Esophagus muscularis mucosa (tissue), 4 donors: ENCODE measurements at regions not wholly inside any gene's neighbourhood (a gene's known extent, or its start where the extent isn't known, plus 50 kb on each side); places are given as distances from the start of the nearest gene placed in this dataset.

Source experiments
- EP300 ChIP-seq: sonication (generic); formaldehyde crosslinking; IDR thresholded peaks from one replicate; pipeline ENCODE4 v1.6.1; 2017; ENCODE audit warnings: antibody characterized with exemption
- POLR2AphosphoS5 ChIP-seq, 2 donors: sonication (generic); formaldehyde crosslinking; IDR thresholded peaks; one replicate each; pipeline ENCODE4 v1.6.1; 2017; ENCODE audit warnings: antibody characterized with exemption in 2 of 2
- TF ChIP-seq, protein P1 (sequence below), 3 experiments: fragments of 200-600 bp in 2 of 3; fragments of 450-650 bp in 1 of 3; sonication (generic) in 2 of 3; IDR thresholded peaks; one replicate each; pipeline ENCODE4 v1.5.1; 2017 to 2019; ENCODE audit warnings: antibody characterized with exemption in 3 of 3, mild to moderate bottlenecking in 2 of 3, moderate library complexity in 1 of 3

DNA sequence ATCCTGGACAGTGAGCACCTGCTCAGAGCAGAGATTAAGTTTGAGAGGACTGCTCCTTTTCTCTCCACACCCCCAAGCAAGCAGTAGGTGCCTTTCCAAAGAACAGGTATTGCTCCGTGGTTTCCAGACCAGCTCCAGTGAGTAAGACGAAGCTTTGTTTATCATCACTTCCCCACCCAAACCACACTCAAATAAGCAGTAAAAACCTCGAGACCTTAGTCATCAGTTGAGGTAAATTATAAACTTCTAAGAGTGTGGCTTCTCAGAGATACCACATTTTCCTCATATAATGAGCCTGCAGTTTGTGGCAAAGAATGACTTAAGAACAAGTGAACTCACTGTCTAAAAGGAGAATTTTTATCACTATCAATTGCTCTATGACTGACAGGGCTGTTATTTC lies 50.0 kb upstream of the GRB10 start:
- TF ChIP-seq EP300, result no peak
- TF ChIP-seq, protein P1, sequence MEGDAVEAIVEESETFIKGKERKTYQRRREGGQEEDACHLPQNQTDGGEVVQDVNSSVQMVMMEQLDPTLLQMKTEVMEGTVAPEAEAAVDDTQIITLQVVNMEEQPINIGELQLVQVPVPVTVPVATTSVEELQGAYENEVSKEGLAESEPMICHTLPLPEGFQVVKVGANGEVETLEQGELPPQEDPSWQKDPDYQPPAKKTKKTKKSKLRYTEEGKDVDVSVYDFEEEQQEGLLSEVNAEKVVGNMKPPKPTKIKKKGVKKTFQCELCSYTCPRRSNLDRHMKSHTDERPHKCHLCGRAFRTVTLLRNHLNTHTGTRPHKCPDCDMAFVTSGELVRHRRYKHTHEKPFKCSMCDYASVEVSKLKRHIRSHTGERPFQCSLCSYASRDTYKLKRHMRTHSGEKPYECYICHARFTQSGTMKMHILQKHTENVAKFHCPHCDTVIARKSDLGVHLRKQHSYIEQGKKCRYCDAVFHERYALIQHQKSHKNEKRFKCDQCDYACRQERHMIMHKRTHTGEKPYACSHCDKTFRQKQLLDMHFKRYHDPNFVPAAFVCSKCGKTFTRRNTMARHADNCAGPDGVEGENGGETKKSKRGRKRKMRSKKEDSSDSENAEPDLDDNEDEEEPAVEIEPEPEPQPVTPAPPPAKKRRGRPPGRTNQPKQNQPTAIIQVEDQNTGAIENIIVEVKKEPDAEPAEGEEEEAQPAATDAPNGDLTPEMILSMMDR (IDR thresholded peaks at IDR 0.05), result no peak
- TF ChIP-seq POLR2AphosphoS5 (IDR thresholded peaks at IDR 0.05), result no peak
